CD14-positive monocyte (primary cell): ENCODE measurements at regions not wholly inside any gene's neighbourhood (a gene's known extent, or its start where the extent isn't known, plus 50 kb on each side); places are given as distances from the start of the nearest gene placed in this dataset.

ENCODE experiments used
- DNase-seq, 3 donors: peaks; one replicate each; pipeline ENCODE4 v3.0.0-alpha.2; 2011 to 2022
- H2AFZ ChIP-seq: 2 replicates; pipeline ENCODE4 v1.6.0; 2012; ENCODE audit warnings: mild to moderate bottlenecking, low read depth, low read length, inconsistent platforms; ENCODE audit not compliant: insufficient read depth, poor library complexity, severe bottlenecking
- H3K27ac ChIP-seq, 2 donors: 1 replicate in 1 of 2; 2 replicates in 1 of 2; pipeline ENCODE4 v1.5.1; 2012 to 2013; ENCODE audit warnings: low read length in 2 of 2, control low read depth in 1 of 2, inconsistent platforms in 1 of 2, low read depth in 1 of 2, mild to moderate bottlenecking in 1 of 2
- H3K27me3 ChIP-seq, 2 donors: one replicate each; pipeline versions ENCODE4 v1.6.0 to v1.6.1; 2011 to 2013; ENCODE audit warnings: low read length in 2 of 2; ENCODE audit not compliant: control insufficient read depth in 2 of 2, insufficient read depth in 2 of 2
- H3K36me3 ChIP-seq, 2 donors: replicated peaks in 1 of 2; 1 replicate in 1 of 2; 2 replicates in 1 of 2; pipeline versions ENCODE4 v1.5.1 to v1.6.1; 2012 to 2013; ENCODE audit warnings: low read length in 2 of 2, control low read depth in 1 of 2, inconsistent platforms in 1 of 2, mild to moderate bottlenecking in 1 of 2; ENCODE audit not compliant: insufficient read depth in 2 of 2, control insufficient read depth in 1 of 2
- H3K4me1 ChIP-seq, 2 donors: 1 replicate in 1 of 2; 2 replicates in 1 of 2; pipeline versions ENCODE4 v1.5.1 to v1.6.1; 2012 to 2013; ENCODE audit warnings: low read length in 2 of 2, control low read depth in 1 of 2, inconsistent platforms in 1 of 2, mild to moderate bottlenecking in 1 of 2, moderate library complexity in 1 of 2; ENCODE audit not compliant: insufficient read depth in 2 of 2, control insufficient read depth in 1 of 2
- H3K4me2 ChIP-seq: replicated peaks from 2 replicates; pipeline ENCODE3; 2012; ENCODE audit warnings: low read length, moderate library complexity, mild to moderate bottlenecking; ENCODE audit not compliant: poor library complexity, severe bottlenecking; ENCODE audit errors: extremely low read depth
- H3K4me3 ChIP-seq, 3 experiments: fragments of 200-600 bp in 1 of 3; sonication (generic) in 1 of 3; replicated peaks in 1 of 3; 1 replicate in 2 of 3; 2 replicates in 1 of 3; pipeline ENCODE4 v1.5.1; 2011 to 2013; ENCODE audit warnings: low read length in 3 of 3, mild to moderate bottlenecking in 3 of 3, control low read depth in 2 of 3, low read depth in 2 of 3, inconsistent platforms in 1 of 3, moderate library complexity in 1 of 3
- H3K79me2 ChIP-seq: 2 replicates; pipeline ENCODE4 v1.6.0; 2012; ENCODE audit warnings: mild to moderate bottlenecking, control low read depth, inconsistent platforms, low read length, moderate library complexity; ENCODE audit not compliant: insufficient read depth
- H3K9ac ChIP-seq: 2 replicates; pipeline ENCODE4 v1.6.0; 2017; ENCODE audit warnings: low read length, mild to moderate bottlenecking; ENCODE audit not compliant: insufficient read depth, poor library complexity, severe bottlenecking
- H3K9me3 ChIP-seq, 2 donors: replicated peaks in 1 of 2; 1 replicate in 1 of 2; 2 replicates in 1 of 2; pipeline versions ENCODE4 v1.5.1 to v1.6.1; 2012 to 2013; ENCODE audit warnings: low read length in 2 of 2, control low read depth in 1 of 2; ENCODE audit not compliant: control insufficient read depth in 1 of 2, insufficient read depth in 1 of 2
- H4K20me1 ChIP-seq: 2 replicates; pipeline ENCODE4 v1.6.0; 2012; ENCODE audit warnings: mild to moderate bottlenecking, low read length, control low read depth, moderate library complexity; ENCODE audit not compliant: insufficient read depth
- H3K27ac Mint-ChIP-seq, 7 donors: one replicate each; pipeline ENCODE4 v1.8.0; 2020; ENCODE audit warnings: mild to moderate bottlenecking in 7 of 7, mixed read lengths in 7 of 7, moderate library complexity in 6 of 7, inconsistent platforms in 2 of 7
- H3K27me3 Mint-ChIP-seq, 3 donors: one replicate each; pipeline ENCODE4 v1.8.0; 2021 to 2022; ENCODE audit warnings: low read depth in 3 of 3, mild to moderate bottlenecking in 3 of 3, mixed read lengths in 3 of 3, moderate library complexity in 3 of 3, inconsistent platforms in 1 of 3
- H3K36me3 Mint-ChIP-seq, 2 donors: one replicate each; pipeline ENCODE4 v1.8.0; 2020; ENCODE audit warnings: mixed read lengths in 2 of 2, inconsistent platforms in 1 of 2, mild to moderate bottlenecking in 1 of 2
- H3K4me1 Mint-ChIP-seq: one replicate; pipeline ENCODE4 v1.8.0; 2020; ENCODE audit warnings: mild to moderate bottlenecking, mixed read lengths
- H3K4me3 Mint-ChIP-seq, 2 donors: one replicate each; pipeline ENCODE4 v1.8.0; 2020; ENCODE audit warnings: mild to moderate bottlenecking in 2 of 2, mixed read lengths in 2 of 2, moderate library complexity in 1 of 2
- H3K9me3 Mint-ChIP-seq, 7 donors: one replicate each; pipeline ENCODE4 v1.8.0; 2020 to 2022; ENCODE audit warnings: mixed read lengths in 7 of 7, mild to moderate bottlenecking in 6 of 7, moderate library complexity in 6 of 7, inconsistent platforms in 2 of 7
- CTCF ChIP-seq: fragments of 200-600 bp; IDR thresholded peaks from one replicate; pipeline ENCODE4 v1.8.0; 2022; ENCODE audit warnings: antibody characterized with exemption, mild to moderate bottlenecking
- WGBS: methylation state at CpG from one replicate; pipeline ENCODE4 v1.1.5; 2013; ENCODE audit warnings: missing lambda C conversion rate; ENCODE audit not compliant: insufficient coverage; 5-methylcytosine and 5-hydroxymethylcytosine counted together
- intact Hi-C, 2 donors: fragments of 100-400 bp; cut with micrococcal nuclease; formaldehyde crosslinking; loops; one replicate each; pipeline versions ENCODE4 v1.15.0 to v1.15.1; 2023

DNA sequence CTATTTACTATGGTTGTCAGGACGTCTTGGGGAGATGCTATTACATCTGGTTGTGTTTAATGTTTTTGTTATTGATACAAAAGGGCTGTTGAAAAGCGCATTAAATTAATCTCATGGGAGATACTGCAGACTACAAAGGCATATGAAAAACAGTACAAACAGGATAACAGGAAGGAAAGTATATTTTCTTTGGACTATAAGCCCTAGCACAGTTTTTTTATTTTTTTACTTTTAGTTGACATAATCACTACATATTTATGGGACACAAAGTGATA is 341.3 kb downstream of the ARL4A start:
- intact Hi-C loops, result no loop called here

GRCh38 chr7:13031468-13031867 is 344.0 kb downstream of the ARL4A start:
- no peak for DNase-seq
- Histone ChIP-seq H3K4me2 (no peak overlapping the region), H2AFZ (no peak overlapping the region), H3K27me3 (no peaks in the 10 kb centered on the region), H3K79me2 (no peaks in the 10 kb centered on the region), H3K9ac (no peak overlapping the region), H3K4me3 (no peak overlapping the region), H3K36me3 (no peaks in the 10 kb centered on the region), H4K20me1 (no peaks in the 10 kb centered on the region), H3K4me1 (no peaks in the 10 kb centered on the region), H3K9me3 (no peaks in the 10 kb centered on the region), H3K27ac (no peak overlapping the region)
- intact Hi-C loops, result no loop called here
- Mint-ChIP-seq H3K9me3 (peaks cover 0 to 6% (median 0%) of the 10 kb centered on the region in 7 donors), H3K27me3 (peaks cover 0 to 2% (median 0%) of the 10 kb centered on the region in 3 donors), H3K4me3 (no peak overlapping the region), H3K4me1 (peaks cover 5% of the 10 kb centered on the region), H3K36me3 (no peaks in the 10 kb centered on the region), H3K27ac (no peak overlapping the region)
- TF ChIP-seq CTCF, result no peak
- whole genome bisulfite sequencing, result 89% methylated on average over 1 of the region's 3 CpGs

More for the DNA sequence above, 341.3 kb downstream of the ARL4A start:
- Histone ChIP-seq H3K27me3 (no peaks in the 10 kb centered on the region), H3K79me2 (no peaks in the 10 kb centered on the region), H3K4me3 (no peak overlapping the region), H3K9me3 (no peaks in the 10 kb centered on the region), H2AFZ (no peak overlapping the region), H4K20me1 (no peaks in the 10 kb centered on the region), H3K4me1 (no peaks in the 10 kb centered on the region), H3K36me3 (no peaks in the 10 kb centered on the region), H3K9ac (no peak overlapping the region), H3K4me2 (no peak overlapping the region), H3K27ac (no peak overlapping the region)
- Mint-ChIP-seq H3K27me3 (no peaks in the 10 kb centered on the region), H3K27ac (no peak overlapping the region), H3K4me1 (no peaks in the 10 kb centered on the region), H3K4me3 (no peak overlapping the region), H3K36me3 (no peaks in the 10 kb centered on the region), H3K9me3 (peaks cover 0 to 4% (median 0%) of the 10 kb centered on the region in 7 donors)
- no peak for DNase-seq
- 83% methylated on average over 1 of the region's 2 CpGs for WGBS
- TF ChIP-seq CTCF, result no peak
